ENCODE measurements at regions not wholly inside any gene's neighbourhood (a gene's known extent, or its start where the extent isn't known, plus 50 kb on each side); places are given as distances from the start of the nearest gene placed in this dataset.

- TF ChIP-seq CTCF (tag by site-specific recombination; IDR thresholded peaks at IDR 0.05) = no peak
- no peak for TF ChIP-seq MEIS1 (CRISPR knock-in tag; IDR thresholded peaks at IDR 0.05; ENCODE audit: borderline replicate concordance)
- no peak for TF ChIP-seq ZNF521 (tag by site-specific recombination; IDR thresholded peaks at IDR 0.05)
- TF ChIP-seq REST (tag by site-specific recombination; IDR thresholded peaks at IDR 0.05) = no peak
- no peak for TF ChIP-seq ZNF184 (tag by site-specific recombination; IDR thresholded peaks at IDR 0.05)
- no peak for TF ChIP-seq ZNF610 (tag by site-specific recombination; IDR thresholded peaks at IDR 0.05; ENCODE audit: borderline replicate concordance)
- TF ChIP-seq ZNF660 (tag by site-specific recombination; IDR thresholded peaks at IDR 0.05) = no peak
- TF ChIP-seq ZNF121 (tag by site-specific recombination; IDR thresholded peaks at IDR 0.05) = no peak
Measured at GRCh38 chr5:129377504-129377903, 82.6 kb upstream of the ADAMTS19 start.

Measured in HEK293 (cell line).